ENCODE measurements at regions not wholly inside any gene's neighbourhood (a gene's known extent, or its start where the extent isn't known, plus 50 kb on each side); places are given as distances from the start of the nearest gene placed in this dataset.

DNA sequence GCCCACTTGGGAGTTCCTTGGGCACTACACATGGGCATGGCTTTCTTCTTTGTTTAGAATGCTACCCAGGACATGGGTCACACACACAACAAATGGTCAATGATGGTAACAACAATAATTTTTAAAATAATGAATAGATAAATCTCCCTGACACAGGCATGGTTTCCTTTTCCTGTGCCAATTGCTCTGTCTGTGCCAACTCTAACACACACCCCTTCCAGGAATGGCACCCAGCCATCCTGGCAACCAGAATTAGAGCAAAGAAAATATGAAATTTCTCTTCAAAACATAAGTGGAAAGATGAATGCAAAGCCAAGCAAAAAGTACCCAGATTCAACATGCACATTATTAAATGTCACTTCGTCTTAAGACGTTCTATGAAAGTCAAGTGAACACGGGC, 104.9 kb upstream of the SOX5 start:
- no peak for TF ChIP-seq FOXM1 (IDR thresholded peaks at IDR 0.05; ENCODE audit: borderline replicate concordance, low read depth)
- TF ChIP-seq RAD21 (IDR thresholded peaks at IDR 0.05; ENCODE audit: low read depth): no peak
- TF ChIP-seq, protein P1, sequence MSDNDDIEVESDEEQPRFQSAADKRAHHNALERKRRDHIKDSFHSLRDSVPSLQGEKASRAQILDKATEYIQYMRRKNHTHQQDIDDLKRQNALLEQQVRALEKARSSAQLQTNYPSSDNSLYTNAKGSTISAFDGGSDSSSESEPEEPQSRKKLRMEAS (IDR thresholded peaks at IDR 0.05): no peak
- no peak for TF ChIP-seq CREB1 (IDR thresholded peaks at IDR 0.05; ENCODE audit: low read depth)
- TF ChIP-seq EP300 (IDR thresholded peaks at IDR 0.05; ENCODE audit: borderline replicate concordance): no peak
- no peak for TF ChIP-seq TAF1 (IDR thresholded peaks at IDR 0.05; ENCODE audit: low read depth)
- TF ChIP-seq, protein P2, sequence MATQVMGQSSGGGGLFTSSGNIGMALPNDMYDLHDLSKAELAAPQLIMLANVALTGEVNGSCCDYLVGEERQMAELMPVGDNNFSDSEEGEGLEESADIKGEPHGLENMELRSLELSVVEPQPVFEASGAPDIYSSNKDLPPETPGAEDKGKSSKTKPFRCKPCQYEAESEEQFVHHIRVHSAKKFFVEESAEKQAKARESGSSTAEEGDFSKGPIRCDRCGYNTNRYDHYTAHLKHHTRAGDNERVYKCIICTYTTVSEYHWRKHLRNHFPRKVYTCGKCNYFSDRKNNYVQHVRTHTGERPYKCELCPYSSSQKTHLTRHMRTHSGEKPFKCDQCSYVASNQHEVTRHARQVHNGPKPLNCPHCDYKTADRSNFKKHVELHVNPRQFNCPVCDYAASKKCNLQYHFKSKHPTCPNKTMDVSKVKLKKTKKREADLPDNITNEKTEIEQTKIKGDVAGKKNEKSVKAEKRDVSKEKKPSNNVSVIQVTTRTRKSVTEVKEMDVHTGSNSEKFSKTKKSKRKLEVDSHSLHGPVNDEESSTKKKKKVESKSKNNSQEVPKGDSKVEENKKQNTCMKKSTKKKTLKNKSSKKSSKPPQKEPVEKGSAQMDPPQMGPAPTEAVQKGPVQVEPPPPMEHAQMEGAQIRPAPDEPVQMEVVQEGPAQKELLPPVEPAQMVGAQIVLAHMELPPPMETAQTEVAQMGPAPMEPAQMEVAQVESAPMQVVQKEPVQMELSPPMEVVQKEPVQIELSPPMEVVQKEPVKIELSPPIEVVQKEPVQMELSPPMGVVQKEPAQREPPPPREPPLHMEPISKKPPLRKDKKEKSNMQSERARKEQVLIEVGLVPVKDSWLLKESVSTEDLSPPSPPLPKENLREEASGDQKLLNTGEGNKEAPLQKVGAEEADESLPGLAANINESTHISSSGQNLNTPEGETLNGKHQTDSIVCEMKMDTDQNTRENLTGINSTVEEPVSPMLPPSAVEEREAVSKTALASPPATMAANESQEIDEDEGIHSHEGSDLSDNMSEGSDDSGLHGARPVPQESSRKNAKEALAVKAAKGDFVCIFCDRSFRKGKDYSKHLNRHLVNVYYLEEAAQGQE (IDR thresholded peaks at IDR 0.05; ENCODE audit: low read depth): no peak

DNA sequence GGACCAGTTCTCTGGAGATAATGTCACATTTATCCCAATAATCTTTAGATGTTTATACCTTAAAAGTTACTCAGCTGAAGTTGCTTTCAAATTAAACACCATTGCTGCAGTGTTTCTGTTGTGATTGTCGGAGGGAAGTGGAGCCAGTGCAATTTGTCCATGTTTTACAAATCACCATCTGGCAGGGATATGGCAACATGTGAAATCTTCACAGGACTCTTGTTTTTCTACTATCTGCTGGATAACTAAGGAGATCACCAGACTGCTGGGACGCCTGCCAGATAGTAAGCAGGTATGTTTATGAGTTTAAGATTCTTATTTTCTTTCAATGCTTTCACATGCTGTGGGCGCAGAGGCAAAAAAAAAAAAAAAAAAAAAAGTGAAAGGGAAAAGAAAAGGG, 100.3 kb upstream of the SOX5 start:
- no peak for TF ChIP-seq RAD21 (IDR thresholded peaks at IDR 0.05; ENCODE audit: low read depth)

DNA sequence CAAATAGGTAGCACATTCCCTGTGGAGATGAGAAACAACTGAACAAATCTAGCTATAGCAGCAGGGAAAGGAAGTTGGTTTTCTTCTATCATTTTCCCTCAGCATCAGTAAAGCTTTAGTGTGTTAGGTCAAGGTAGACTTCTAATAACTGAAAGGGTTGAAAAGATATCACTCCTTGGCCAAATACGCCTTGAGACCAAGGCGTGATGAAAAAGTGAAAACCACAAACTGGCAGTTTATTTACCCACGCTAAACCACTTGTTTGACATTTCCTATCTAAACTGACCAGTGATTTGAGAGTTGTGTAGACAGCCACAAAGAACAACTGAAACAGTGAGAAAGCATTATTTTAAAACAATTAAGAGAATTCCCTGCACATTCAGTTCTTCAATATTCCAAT, 99.6 kb upstream of the SOX5 start:
- TF ChIP-seq NFIC (IDR thresholded peaks at IDR 0.05): no peak
- no peak for TF ChIP-seq TEAD4 (IDR thresholded peaks at IDR 0.05)
- TF ChIP-seq EP300 (IDR thresholded peaks at IDR 0.05; ENCODE audit: borderline replicate concordance): no peak
- TF ChIP-seq ZBTB7A (IDR thresholded peaks at IDR 0.05; ENCODE audit: low read depth): no peak
- TF ChIP-seq RAD21 (IDR thresholded peaks at IDR 0.05; ENCODE audit: low read depth): no peak
- no peak for TF ChIP-seq CEBPB (IDR thresholded peaks at IDR 0.05)
- TF ChIP-seq EGR1 (IDR thresholded peaks at IDR 0.05): no peak

DNA sequence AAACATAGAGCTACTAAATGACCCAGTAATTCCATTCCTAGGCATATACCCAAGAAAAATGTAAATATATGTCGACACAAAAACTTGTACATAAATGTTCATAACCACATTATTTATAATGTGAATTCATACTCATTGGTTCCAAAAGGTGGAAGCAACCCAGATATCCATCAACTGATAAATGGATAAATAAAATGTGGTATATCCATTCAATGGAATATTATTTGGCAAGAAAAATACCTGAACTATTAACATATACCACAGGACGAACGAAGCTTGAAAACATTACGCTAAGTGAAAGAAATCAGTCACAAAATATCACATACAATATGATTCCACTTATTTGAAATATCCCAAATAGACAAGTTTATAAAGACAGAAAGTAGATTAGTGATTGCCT, 99.0 kb upstream of the SOX5 start:
- TF ChIP-seq CREB1 (IDR thresholded peaks at IDR 0.05; ENCODE audit: low read depth) (no peak), ZBTB7A (IDR thresholded peaks at IDR 0.05; ENCODE audit: low read depth) (no peak), CEBPB (IDR thresholded peaks at IDR 0.05) (no peak), TAF1 (IDR thresholded peaks at IDR 0.05; ENCODE audit: low read depth) (no peak), EP300 (IDR thresholded peaks at IDR 0.05; ENCODE audit: borderline replicate concordance) (no peak), NFIC (IDR thresholded peaks at IDR 0.05) (no peak), TEAD4 (IDR thresholded peaks at IDR 0.05) (no peak), TCF12 (IDR thresholded peaks at IDR 0.05; ENCODE audit: low read depth) (no peak)
- TF ChIP-seq, protein P2 (IDR thresholded peaks at IDR 0.05; ENCODE audit: low read depth): no peak
- TF ChIP-seq, protein P3, sequence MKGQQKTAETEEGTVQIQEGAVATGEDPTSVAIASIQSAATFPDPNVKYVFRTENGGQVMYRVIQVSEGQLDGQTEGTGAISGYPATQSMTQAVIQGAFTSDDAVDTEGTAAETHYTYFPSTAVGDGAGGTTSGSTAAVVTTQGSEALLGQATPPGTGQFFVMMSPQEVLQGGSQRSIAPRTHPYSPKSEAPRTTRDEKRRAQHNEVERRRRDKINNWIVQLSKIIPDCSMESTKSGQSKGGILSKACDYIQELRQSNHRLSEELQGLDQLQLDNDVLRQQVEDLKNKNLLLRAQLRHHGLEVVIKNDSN (IDR thresholded peaks at IDR 0.05): no peak

DNA sequence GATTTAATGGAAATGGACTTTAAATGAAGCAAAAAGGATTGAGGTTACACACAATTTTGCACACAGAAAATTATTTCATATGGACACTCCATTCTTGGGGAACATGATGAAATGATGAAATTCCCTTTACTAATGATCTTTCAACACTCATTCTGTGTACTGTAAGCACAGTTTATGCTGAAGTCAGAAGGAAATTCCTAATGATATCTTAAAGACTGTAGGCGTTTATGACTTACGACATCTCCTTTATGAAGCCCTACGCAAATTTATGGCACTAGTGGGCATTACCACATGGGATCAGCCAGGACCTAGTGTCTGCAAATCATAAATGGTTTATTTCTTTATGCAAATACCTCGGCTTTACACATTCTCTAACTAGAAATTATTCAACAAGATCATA, 97.9 kb upstream of the SOX5 start:
- TF ChIP-seq NFIC (IDR thresholded peaks at IDR 0.05) (no peak), CREB1 (IDR thresholded peaks at IDR 0.05; ENCODE audit: low read depth) (no peak), CEBPB (IDR thresholded peaks at IDR 0.05) (no peak), TCF12 (IDR thresholded peaks at IDR 0.05; ENCODE audit: low read depth) (no peak), EP300 (IDR thresholded peaks at IDR 0.05; ENCODE audit: borderline replicate concordance) (no peak), ZBTB7A (IDR thresholded peaks at IDR 0.05; ENCODE audit: low read depth) (no peak)

DNA sequence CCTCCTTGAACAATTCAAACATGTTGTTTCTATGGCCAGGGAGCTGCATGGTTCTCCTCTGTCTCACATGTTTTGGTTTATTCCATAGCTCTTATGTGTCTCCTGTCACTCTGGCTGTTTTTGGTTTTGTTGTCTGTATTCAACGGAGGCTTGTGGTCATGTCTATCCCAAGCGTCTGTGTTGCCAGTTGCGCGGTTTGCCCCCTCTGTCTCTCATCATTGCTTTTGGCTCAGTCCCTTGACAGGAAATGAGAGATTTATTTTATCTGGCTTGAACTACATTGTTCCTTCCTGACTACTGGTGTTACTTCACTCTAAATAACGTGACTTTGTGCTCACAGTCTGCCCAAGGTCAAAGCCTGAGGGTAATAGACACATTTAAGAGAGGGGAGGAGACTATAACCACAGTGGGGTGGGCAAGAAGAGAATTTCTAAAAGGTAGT, 96.4 kb upstream of the SOX5 start:
- TF ChIP-seq TEAD4 (IDR thresholded peaks at IDR 0.05): no peak
- TF ChIP-seq, protein P1 (IDR thresholded peaks at IDR 0.05): no peak
- no peak for TF ChIP-seq FOXM1 (IDR thresholded peaks at IDR 0.05; ENCODE audit: borderline replicate concordance, low read depth)
- TF ChIP-seq TAF1 (IDR thresholded peaks at IDR 0.05; ENCODE audit: low read depth): no peak
- TF ChIP-seq CEBPB (IDR thresholded peaks at IDR 0.05): no peak
- TF ChIP-seq YY1 (IDR thresholded peaks at IDR 0.05; ENCODE audit: low read depth): no peak
- TF ChIP-seq CREB1 (IDR thresholded peaks at IDR 0.05; ENCODE audit: low read depth): no peak
- no peak for TF ChIP-seq NFIC (IDR thresholded peaks at IDR 0.05)
- TF ChIP-seq, protein P3 (IDR thresholded peaks at IDR 0.05): no peak
- TF ChIP-seq TCF12 (IDR thresholded peaks at IDR 0.05; ENCODE audit: low read depth): no peak
- TF ChIP-seq ZBTB7A (IDR thresholded peaks at IDR 0.05; ENCODE audit: low read depth): no peak
- TF ChIP-seq, protein P2 (IDR thresholded peaks at IDR 0.05; ENCODE audit: low read depth): no peak

Data from Ishikawa (cell line).